AG04450 (cell line): ENCODE measurements at regions not wholly inside any gene's neighbourhood (a gene's known extent, or its start where the extent isn't known, plus 50 kb on each side); places are given as distances from the start of the nearest gene placed in this dataset.

Source experiments
- CTCF ChIA-PET: fragments of 300-600, 350-600 bp; formaldehyde crosslinking; extraction: SDS; loops from one replicate; lab custom pipeline; 2022; ENCODE audit warnings: antibody characterized with exemption, inconsistent platforms; lab: Charles Lee
- POLR2A ChIA-PET: fragments of 350-600 bp; formaldehyde crosslinking; extraction: SDS; loops from one replicate; lab custom pipeline; 2021; ENCODE audit warnings: antibody characterized with exemption, inconsistent platforms; lab: Yijun Ruan, JAX
- DNase-seq: peaks from one replicate; pipeline ENCODE4 v3.0.0-alpha.2; 2011; ENCODE audit warnings: low read depth, low spot score
- H3K27ac ChIP-seq: one replicate; pipeline ENCODE4 v1.5.1; 2012; ENCODE audit warnings: low read depth, low read length, control low read depth
- H3K27me3 ChIP-seq: one replicate; pipeline ENCODE4 v1.6.0; 2012; ENCODE audit warnings: low read length; ENCODE audit not compliant: control insufficient read depth, insufficient read depth
- H3K4me3 ChIP-seq: 2 replicates; pipeline ENCODE4 v1.5.1; 2011; ENCODE audit warnings: mild to moderate bottlenecking, low read depth, low read length, control low read depth
- H3K9me3 ChIP-seq: 2 replicates; pipeline ENCODE4 v1.5.1; 2012; ENCODE audit warnings: low read length; ENCODE audit not compliant: control insufficient read depth, insufficient read depth
- TF ChIP-seq, protein P1 (sequence below): IDR thresholded peaks from 2 replicates; pipeline ENCODE4 v1.5.1; 2011; ENCODE audit warnings: low read depth, low read length, control low read depth, inconsistent platforms

DNA sequence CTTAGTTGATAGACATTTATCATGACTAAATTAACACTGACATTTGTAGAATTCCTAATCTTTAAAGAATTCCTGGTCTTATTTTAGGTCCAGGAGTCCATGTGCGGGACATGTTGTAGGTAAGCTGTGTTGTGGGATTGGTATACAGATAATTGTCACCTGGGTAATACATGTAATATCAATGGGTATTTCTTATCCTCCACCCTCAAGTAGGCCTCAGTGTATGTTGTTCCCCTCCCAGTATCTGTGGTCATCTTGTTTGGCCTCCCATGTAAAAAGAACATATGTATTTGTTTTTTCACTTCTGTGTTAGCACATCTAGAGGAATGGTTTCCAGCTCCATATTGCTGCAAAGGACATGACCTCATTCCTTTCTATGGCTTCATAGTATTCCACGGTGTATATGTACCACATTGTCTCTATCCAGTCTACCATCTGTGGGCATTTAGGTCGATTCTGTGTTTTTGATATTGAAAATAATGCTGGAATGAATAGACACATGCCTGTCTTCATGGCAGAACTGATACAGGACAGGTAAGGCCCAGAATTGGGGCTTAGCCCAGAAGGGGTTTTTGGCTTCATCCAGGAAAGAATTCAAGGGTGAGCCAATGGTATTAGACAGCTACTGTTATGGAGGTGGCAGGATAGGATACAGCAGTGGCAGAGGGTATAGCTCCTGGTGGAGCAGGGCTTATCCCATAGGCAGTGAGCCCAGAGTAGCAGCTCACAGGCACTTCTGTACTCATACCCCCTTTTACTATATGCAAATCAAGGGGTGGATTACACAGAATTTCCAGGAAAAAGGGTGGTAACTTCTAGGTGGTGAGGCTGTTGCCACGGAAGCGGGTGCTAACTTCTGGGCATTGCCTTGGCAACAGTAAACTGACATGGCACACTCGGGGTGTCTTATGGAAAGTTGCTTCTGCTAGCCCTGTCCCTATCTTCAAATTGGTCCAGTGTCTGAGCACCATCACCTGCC, 66.1 kb upstream of the WDR1 start:
- POLR2A ChIA-PET = interaction anchor here (1.4 kb wide), 1 partner anchor 65 kb away, joined by 4 read pairs; the partner anchor contains the start of gene WDR1
- TF ChIP-seq, protein P1, sequence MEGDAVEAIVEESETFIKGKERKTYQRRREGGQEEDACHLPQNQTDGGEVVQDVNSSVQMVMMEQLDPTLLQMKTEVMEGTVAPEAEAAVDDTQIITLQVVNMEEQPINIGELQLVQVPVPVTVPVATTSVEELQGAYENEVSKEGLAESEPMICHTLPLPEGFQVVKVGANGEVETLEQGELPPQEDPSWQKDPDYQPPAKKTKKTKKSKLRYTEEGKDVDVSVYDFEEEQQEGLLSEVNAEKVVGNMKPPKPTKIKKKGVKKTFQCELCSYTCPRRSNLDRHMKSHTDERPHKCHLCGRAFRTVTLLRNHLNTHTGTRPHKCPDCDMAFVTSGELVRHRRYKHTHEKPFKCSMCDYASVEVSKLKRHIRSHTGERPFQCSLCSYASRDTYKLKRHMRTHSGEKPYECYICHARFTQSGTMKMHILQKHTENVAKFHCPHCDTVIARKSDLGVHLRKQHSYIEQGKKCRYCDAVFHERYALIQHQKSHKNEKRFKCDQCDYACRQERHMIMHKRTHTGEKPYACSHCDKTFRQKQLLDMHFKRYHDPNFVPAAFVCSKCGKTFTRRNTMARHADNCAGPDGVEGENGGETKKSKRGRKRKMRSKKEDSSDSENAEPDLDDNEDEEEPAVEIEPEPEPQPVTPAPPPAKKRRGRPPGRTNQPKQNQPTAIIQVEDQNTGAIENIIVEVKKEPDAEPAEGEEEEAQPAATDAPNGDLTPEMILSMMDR = no peak
- CTCF ChIA-PET = interaction anchor here (0.7 to 2.4 kb wide), 3 partner anchors 10 to 25 kb away, joined by 3 to 8 read pairs (median 4); no protein-coding TSS in a partner anchor
- Histone ChIP-seq H3K9me3 (no peaks in the 10 kb centered on the region), H3K27ac (no peak overlapping the region), H3K27me3 (no peaks in the 10 kb centered on the region), H3K4me3 (no peak overlapping the region)
- no peak for DNase-seq

DNA sequence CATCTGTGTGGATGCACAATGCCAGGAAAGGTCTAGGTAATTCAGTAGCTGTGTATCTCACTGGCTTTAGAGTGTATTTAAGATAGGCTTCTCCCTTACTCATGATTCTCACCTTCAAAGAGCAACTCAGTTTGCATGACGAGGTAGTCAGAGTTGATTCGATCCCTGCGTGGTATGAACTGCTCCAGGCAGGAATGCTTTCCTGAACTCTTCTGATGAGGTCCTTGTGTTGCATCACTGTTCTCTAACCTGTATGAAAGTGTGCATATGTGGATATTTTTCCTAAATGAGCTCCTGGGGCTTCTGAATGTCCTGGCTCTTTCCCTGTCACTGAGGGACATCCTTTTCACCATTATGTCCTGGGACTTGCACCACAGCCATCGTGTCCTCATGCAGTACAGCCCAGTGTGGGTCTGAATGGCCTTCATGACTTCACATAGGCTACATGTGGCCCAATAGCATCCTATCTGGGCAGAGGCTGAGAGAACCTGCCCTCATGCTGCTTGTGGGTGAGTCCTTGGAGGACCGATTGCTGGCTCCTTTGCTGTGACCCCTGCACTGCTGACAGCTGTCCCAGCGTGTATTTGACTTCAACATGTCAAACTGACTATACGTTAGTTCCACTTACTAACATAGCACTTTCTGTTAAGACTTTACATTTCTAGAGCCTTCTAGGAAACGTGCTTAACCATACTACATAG, 65.3 kb upstream of the WDR1 start:
- no peaks in the 10 kb centered on the region for H3K27me3 ChIP-seq
- TF ChIP-seq, protein P1 = no peak
- CTCF ChIA-PET = interaction anchor here (1.2 to 2.4 kb wide), 2 partner anchors 16 to 24 kb away, joined by 3 to 8 read pairs; no protein-coding TSS in a partner anchor
- POLR2A ChIA-PET = no interaction called here
- H3K9me3 ChIP-seq = no peaks in the 10 kb centered on the region
- no peak for DNase-seq
- no peak overlapping the region for H3K4me3 ChIP-seq
- H3K27ac ChIP-seq = no peak overlapping the region

DNA sequence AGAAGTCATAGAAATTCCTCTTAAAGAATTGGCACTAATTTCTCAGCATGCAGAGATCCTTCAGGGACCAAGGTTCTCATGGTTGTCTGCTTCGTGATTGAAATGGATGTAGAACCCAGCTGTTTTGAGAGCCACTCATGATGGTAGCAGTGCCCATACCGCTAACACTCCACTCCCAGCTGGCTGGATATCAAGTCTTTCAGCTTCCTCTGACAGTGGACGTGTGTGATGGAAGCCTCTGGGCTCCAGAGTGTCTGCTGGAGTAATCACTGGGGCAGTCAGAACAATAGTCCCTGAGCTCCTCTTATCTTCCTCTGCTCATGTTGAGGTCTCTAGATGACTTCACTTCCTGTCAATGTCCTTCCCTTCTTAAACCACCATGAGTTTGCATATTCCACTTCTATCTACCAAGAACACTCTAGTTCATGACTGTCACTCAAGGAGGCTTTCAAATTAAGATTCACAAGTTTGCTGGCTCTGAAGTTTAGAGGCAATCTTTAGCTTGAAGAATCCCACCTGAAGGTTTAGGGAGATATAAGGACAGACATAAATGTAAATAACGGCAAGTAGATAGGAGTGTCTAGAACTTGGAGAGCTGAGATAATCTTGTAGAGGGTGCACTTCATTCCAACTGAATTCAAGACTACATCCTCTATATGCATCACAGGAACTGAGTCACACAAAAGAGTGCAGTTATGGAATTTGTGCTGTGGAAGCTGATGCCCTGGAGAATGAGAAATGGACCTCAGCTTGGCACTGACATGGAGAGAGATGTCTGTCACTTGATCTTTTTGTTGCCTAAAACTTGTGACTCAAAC, 64.5 kb upstream of the WDR1 start:
- DNase-seq = no peak
- Histone ChIP-seq H3K27me3 (no peaks in the 10 kb centered on the region), H3K9me3 (no peaks in the 10 kb centered on the region), H3K27ac (no peak overlapping the region), H3K4me3 (no peak overlapping the region)
- TF ChIP-seq, protein P1 = no peak
- ChIA-PET CTCF (interaction anchor here (2.4 kb wide), 1 partner anchor 16 kb away, joined by 8 read pairs; no protein-coding TSS in a partner anchor), POLR2A (no interaction called here)

DNA sequence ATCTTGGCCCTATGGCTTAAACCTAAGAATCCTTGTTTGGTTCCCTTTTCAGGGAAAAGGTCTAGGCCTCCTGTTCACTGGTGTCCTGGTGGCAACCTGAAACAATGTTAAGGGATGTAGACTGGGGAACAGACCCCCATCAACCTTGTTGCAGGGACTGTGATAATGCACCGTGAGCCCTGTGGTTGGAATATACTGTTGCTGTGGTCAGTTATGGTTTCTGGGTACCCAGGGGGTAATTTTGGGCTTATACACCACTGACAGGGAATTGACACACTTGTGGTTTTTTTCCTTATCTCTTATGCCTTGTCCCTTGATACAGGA, 64.0 kb upstream of the WDR1 start:
- CTCF ChIA-PET = interaction anchor here (2.4 kb wide), 1 partner anchor 15 kb away, joined by 8 read pairs; no protein-coding TSS in a partner anchor
- no peak for DNase-seq

More for the DNA sequence above, 64.0 kb upstream of the WDR1 start:
- TF ChIP-seq, protein P1 = no peak
- Histone ChIP-seq H3K27ac (no peak overlapping the region), H3K4me3 (no peak overlapping the region), H3K9me3 (no peaks in the 10 kb centered on the region), H3K27me3 (no peaks in the 10 kb centered on the region)
- POLR2A ChIA-PET = no interaction called here
